ENCODE measurements at regions not wholly inside any gene's neighbourhood (a gene's known extent, or its start where the extent isn't known, plus 50 kb on each side); places are given as distances from the start of the nearest gene placed in this dataset.

- no peaks in the 10 kb centered on the region for H3K79me1 ChIP-seq (ENCODE audit: low read length)
- H3K27ac ChIP-seq (ENCODE audit: low read depth, low read length), result no peak overlapping the region
- no peak overlapping the region for H3K4ac ChIP-seq (ENCODE audit: low read depth, low read length)
- no peaks in the 10 kb centered on the region for H3K36me3 ChIP-seq (ENCODE audit: control insufficient read depth, insufficient read depth, low read length)
- WGBS (ENCODE audit: extremely low coverage, insufficient coverage, low lambda C conversion rate), result no CpG with 5 or more reads among the region's 3 CpGs
- H2BK120ac ChIP-seq (ENCODE audit: low read depth, low read length), result no peak overlapping the region
- H2BK15ac ChIP-seq (replicated peaks; ENCODE audit: low read depth), result no peak overlapping the region
- H3K4me1 ChIP-seq (ENCODE audit: control insufficient read depth, low read depth, low read length), result no peaks in the 10 kb centered on the region
- no peak overlapping the region for H4K5ac ChIP-seq (ENCODE audit: low read length)
- no peak for DNase-seq
- H3K18ac ChIP-seq (ENCODE audit: low read length), result no peak overlapping the region
- H3K56ac ChIP-seq (ENCODE audit: low read length), result no peak overlapping the region
- H3K9ac ChIP-seq (ENCODE audit: low read length), result no peak overlapping the region
- H3K79me2 ChIP-seq (ENCODE audit: control insufficient read depth, insufficient read depth, low read length), result no peaks in the 10 kb centered on the region
- no peak overlapping the region for H2AK5ac ChIP-seq (ENCODE audit: low read length)
- H3K27me3 ChIP-seq (ENCODE audit: insufficient read depth, low read length, poor library complexity), result no peaks in the 10 kb centered on the region
- no peak overlapping the region for H3K23ac ChIP-seq (ENCODE audit: low read length)
- H3K4me2 ChIP-seq (ENCODE audit: low read length), result no peak overlapping the region
- no peak overlapping the region for H4K8ac ChIP-seq (ENCODE audit: low read depth, low read length)
- H2BK5ac ChIP-seq (ENCODE audit: low read length), result no peak overlapping the region
- H3K4me3 ChIP-seq (ENCODE audit: low read length), result no peak overlapping the region
Measured at GRCh38 chr17:12489325-12489724, 176.4 kb upstream of the MYOCD start.

DNA sequence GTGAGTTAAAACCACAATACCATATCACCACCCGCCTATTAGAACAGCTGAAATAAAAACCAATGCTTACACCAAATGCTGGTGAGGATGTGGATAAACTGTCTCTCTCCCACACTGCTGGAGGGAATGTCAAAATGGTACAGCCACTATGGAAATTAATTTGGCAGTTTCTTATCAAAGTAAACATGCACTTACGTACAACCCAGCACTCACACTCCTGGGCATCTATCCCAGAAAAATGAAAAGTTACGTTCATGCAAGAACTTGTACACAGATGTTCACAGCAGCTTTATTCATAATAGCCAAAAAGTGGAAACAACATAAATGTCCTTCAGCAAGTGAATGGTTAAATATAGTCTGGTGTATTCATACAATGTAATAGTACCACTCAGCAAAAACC, 173.2 kb upstream of the MYOCD start:
- Histone ChIP-seq H3K79me2 (ENCODE audit: control insufficient read depth, insufficient read depth, low read length) (no peaks in the 10 kb centered on the region), H3K27me3 (ENCODE audit: insufficient read depth, low read length, poor library complexity) (no peaks in the 10 kb centered on the region), H4K8ac (ENCODE audit: low read depth, low read length) (no peak overlapping the region), H3K18ac (ENCODE audit: low read length) (no peak overlapping the region), H2BK120ac (ENCODE audit: low read depth, low read length) (no peak overlapping the region), H3K9ac (ENCODE audit: low read length) (no peak overlapping the region), H3K4me3 (ENCODE audit: low read length) (no peak overlapping the region), H3K56ac (ENCODE audit: low read length) (no peak overlapping the region), H3K36me3 (ENCODE audit: control insufficient read depth, insufficient read depth, low read length) (no peaks in the 10 kb centered on the region), H2BK5ac (ENCODE audit: low read length) (no peak overlapping the region), H2AK5ac (ENCODE audit: low read length) (no peak overlapping the region), H3K23ac (ENCODE audit: low read length) (no peak overlapping the region), H2BK15ac (replicated peaks; ENCODE audit: low read depth) (no peak overlapping the region), H3K79me1 (ENCODE audit: low read length) (no peaks in the 10 kb centered on the region), H3K4me2 (ENCODE audit: low read length) (no peak overlapping the region), H3K4ac (ENCODE audit: low read depth, low read length) (no peak overlapping the region), H3K4me1 (ENCODE audit: control insufficient read depth, low read depth, low read length) (no peaks in the 10 kb centered on the region), H4K5ac (ENCODE audit: low read length) (no peak overlapping the region), H3K27ac (ENCODE audit: low read depth, low read length) (no peak overlapping the region)
- DNase-seq, result no peak
- no CpG with 5 or more reads among the region's 3 CpGs for WGBS (ENCODE audit: extremely low coverage, insufficient coverage, low lambda C conversion rate)

- no peaks in the 10 kb centered on the region for H3K4me1 ChIP-seq (ENCODE audit: control insufficient read depth, low read depth, low read length)
- DNase-seq, result no peak
- H3K4me2 ChIP-seq (ENCODE audit: low read length), result no peak overlapping the region
- H3K27me3 ChIP-seq (ENCODE audit: insufficient read depth, low read length, poor library complexity), result no peaks in the 10 kb centered on the region
- H3K4ac ChIP-seq (ENCODE audit: low read depth, low read length), result no peak overlapping the region
- no peak overlapping the region for H2BK120ac ChIP-seq (ENCODE audit: low read depth, low read length)
- no peak overlapping the region for H3K27ac ChIP-seq (ENCODE audit: low read depth, low read length)
- no peaks in the 10 kb centered on the region for H3K79me1 ChIP-seq (ENCODE audit: low read length)
- H3K4me3 ChIP-seq (ENCODE audit: low read length), result no peak overlapping the region
- H2AK5ac ChIP-seq (ENCODE audit: low read length), result no peak overlapping the region
- H2BK15ac ChIP-seq (replicated peaks; ENCODE audit: low read depth), result no peak overlapping the region
- H4K5ac ChIP-seq (ENCODE audit: low read length), result no peak overlapping the region
- H3K18ac ChIP-seq (ENCODE audit: low read length), result no peak overlapping the region
- H3K79me2 ChIP-seq (ENCODE audit: control insufficient read depth, insufficient read depth, low read length), result no peaks in the 10 kb centered on the region
- no peak overlapping the region for H4K8ac ChIP-seq (ENCODE audit: low read depth, low read length)
- H3K36me3 ChIP-seq (ENCODE audit: control insufficient read depth, insufficient read depth, low read length), result no peaks in the 10 kb centered on the region
- H2BK5ac ChIP-seq (ENCODE audit: low read length), result no peak overlapping the region
- WGBS (ENCODE audit: extremely low coverage, insufficient coverage, low lambda C conversion rate), result no CpG with 5 or more reads among the region's 2 CpGs
- H3K9ac ChIP-seq (ENCODE audit: low read length), result no peak overlapping the region
- H3K56ac ChIP-seq (ENCODE audit: low read length), result no peak overlapping the region
- H3K23ac ChIP-seq (ENCODE audit: low read length), result no peak overlapping the region
Measured at GRCh38 chr17:12505866-12506265, 159.8 kb upstream of the MYOCD start.

- Histone ChIP-seq H3K79me1 (ENCODE audit: low read length) (no peaks in the 10 kb centered on the region), H3K4me1 (ENCODE audit: control insufficient read depth, low read depth, low read length) (no peaks in the 10 kb centered on the region), H4K5ac (ENCODE audit: low read length) (no peak overlapping the region), H2AK5ac (ENCODE audit: low read length) (no peak overlapping the region), H3K27ac (ENCODE audit: low read depth, low read length) (no peak overlapping the region), H3K23ac (ENCODE audit: low read length) (no peak overlapping the region), H3K79me2 (ENCODE audit: control insufficient read depth, insufficient read depth, low read length) (no peaks in the 10 kb centered on the region), H4K8ac (ENCODE audit: low read depth, low read length) (no peak overlapping the region), H3K56ac (ENCODE audit: low read length) (no peak overlapping the region), H3K9ac (ENCODE audit: low read length) (no peak overlapping the region), H3K36me3 (ENCODE audit: control insufficient read depth, insufficient read depth, low read length) (no peaks in the 10 kb centered on the region), H3K4me3 (ENCODE audit: low read length) (no peak overlapping the region), H3K4me2 (ENCODE audit: low read length) (no peak overlapping the region), H2BK120ac (ENCODE audit: low read depth, low read length) (no peak overlapping the region), H3K27me3 (ENCODE audit: insufficient read depth, low read length, poor library complexity) (no peaks in the 10 kb centered on the region), H2BK5ac (ENCODE audit: low read length) (no peak overlapping the region), H3K18ac (ENCODE audit: low read length) (no peak overlapping the region), H2BK15ac (replicated peaks; ENCODE audit: low read depth) (no peak overlapping the region), H3K4ac (ENCODE audit: low read depth, low read length) (no peak overlapping the region)
- no peak for DNase-seq
- WGBS (ENCODE audit: extremely low coverage, insufficient coverage, low lambda C conversion rate), result no CpG with 5 or more reads among the region's 9 CpGs
Measured at GRCh38 chr17:12507026-12507595, 158.6 kb upstream of the MYOCD start.

GRCh38 chr17:12509801-12510200, 155.9 kb upstream of the MYOCD start:
- H3K27ac ChIP-seq (ENCODE audit: low read depth, low read length), result no peak overlapping the region
- H2BK5ac ChIP-seq (ENCODE audit: low read length), result no peak overlapping the region
- H3K79me1 ChIP-seq (ENCODE audit: low read length), result no peaks in the 10 kb centered on the region
- no peak overlapping the region for H3K4me3 ChIP-seq (ENCODE audit: low read length)
- no peaks in the 10 kb centered on the region for H3K27me3 ChIP-seq (ENCODE audit: insufficient read depth, low read length, poor library complexity)
- H3K4me1 ChIP-seq (ENCODE audit: control insufficient read depth, low read depth, low read length), result no peaks in the 10 kb centered on the region
- H3K4ac ChIP-seq (ENCODE audit: low read depth, low read length), result no peak overlapping the region
- no CpG with 5 or more reads among the region's 1 CpG for WGBS (ENCODE audit: extremely low coverage, insufficient coverage, low lambda C conversion rate)
- DNase-seq, result no peak
- H2AK5ac ChIP-seq (ENCODE audit: low read length), result no peak overlapping the region
- H3K23ac ChIP-seq (ENCODE audit: low read length), result no peak overlapping the region
- no peaks in the 10 kb centered on the region for H3K79me2 ChIP-seq (ENCODE audit: control insufficient read depth, insufficient read depth, low read length)
- H4K8ac ChIP-seq (ENCODE audit: low read depth, low read length), result no peak overlapping the region
- H3K18ac ChIP-seq (ENCODE audit: low read length), result no peak overlapping the region
- H4K5ac ChIP-seq (ENCODE audit: low read length), result no peak overlapping the region
- no peak overlapping the region for H2BK15ac ChIP-seq (replicated peaks; ENCODE audit: low read depth)
- H3K4me2 ChIP-seq (ENCODE audit: low read length), result no peak overlapping the region
- no peak overlapping the region for H2BK120ac ChIP-seq (ENCODE audit: low read depth, low read length)
- H3K56ac ChIP-seq (ENCODE audit: low read length), result no peak overlapping the region
- no peak overlapping the region for H3K9ac ChIP-seq (ENCODE audit: low read length)
- H3K36me3 ChIP-seq (ENCODE audit: control insufficient read depth, insufficient read depth, low read length), result no peaks in the 10 kb centered on the region

DNA sequence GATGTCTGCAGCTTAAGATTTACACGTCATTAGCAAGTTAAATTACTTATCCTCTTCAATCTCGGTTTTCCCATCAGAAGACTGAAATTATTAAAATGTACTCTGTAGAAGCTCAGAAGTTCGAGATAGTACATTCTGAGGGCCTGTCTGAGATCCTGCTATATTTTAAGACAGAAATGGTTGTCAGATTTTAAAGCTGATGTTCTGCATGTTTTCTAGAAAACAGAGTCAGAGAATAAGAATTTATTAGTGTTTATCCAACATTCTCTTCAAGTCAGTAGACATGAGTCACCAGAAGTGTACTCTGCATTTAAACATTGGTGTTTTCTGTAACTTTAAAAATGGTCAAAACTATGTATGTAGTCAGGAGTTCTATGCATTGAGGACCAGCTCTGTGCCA, 155.2 kb upstream of the MYOCD start:
- Histone ChIP-seq H3K18ac (ENCODE audit: low read length) (no peak overlapping the region), H2BK120ac (ENCODE audit: low read depth, low read length) (no peak overlapping the region), H3K79me1 (ENCODE audit: low read length) (no peaks in the 10 kb centered on the region), H4K8ac (ENCODE audit: low read depth, low read length) (no peak overlapping the region), H3K4me1 (ENCODE audit: control insufficient read depth, low read depth, low read length) (no peaks in the 10 kb centered on the region), H3K4me3 (ENCODE audit: low read length) (no peak overlapping the region), H3K23ac (ENCODE audit: low read length) (no peak overlapping the region), H2AK5ac (ENCODE audit: low read length) (no peak overlapping the region), H3K4me2 (ENCODE audit: low read length) (no peak overlapping the region), H3K79me2 (ENCODE audit: control insufficient read depth, insufficient read depth, low read length) (no peaks in the 10 kb centered on the region), H2BK5ac (ENCODE audit: low read length) (no peak overlapping the region), H2BK15ac (replicated peaks; ENCODE audit: low read depth) (no peak overlapping the region), H3K27ac (ENCODE audit: low read depth, low read length) (no peak overlapping the region), H3K36me3 (ENCODE audit: control insufficient read depth, insufficient read depth, low read length) (no peaks in the 10 kb centered on the region), H3K9ac (ENCODE audit: low read length) (no peak overlapping the region), H3K27me3 (ENCODE audit: insufficient read depth, low read length, poor library complexity) (no peaks in the 10 kb centered on the region), H3K4ac (ENCODE audit: low read depth, low read length) (no peak overlapping the region), H4K5ac (ENCODE audit: low read length) (no peak overlapping the region), H3K56ac (ENCODE audit: low read length) (no peak overlapping the region)
- no CpG with 5 or more reads among the region's 3 CpGs for WGBS (ENCODE audit: extremely low coverage, insufficient coverage, low lambda C conversion rate)
- DNase-seq, result no peak

Measured in mesendoderm (in vitro differentiated cells).